ENCODE measurements at regions not wholly inside any gene's neighbourhood (a gene's known extent, or its start where the extent isn't known, plus 50 kb on each side); places are given as distances from the start of the nearest gene placed in this dataset.

GRCh38 chr16:13376174-13376573 lies 474.8 kb downstream of the SHISA9 start:
- TF ChIP-seq CTCF (IDR thresholded peaks at IDR 0.05; ENCODE audit: low read depth, low read length, missing input control), result no peak
- no peak for TF ChIP-seq RXRA (IDR thresholded peaks at IDR 0.05)
- TF ChIP-seq EGR1 (IDR thresholded peaks at IDR 0.05; ENCODE audit: low read depth in 2 of 2), result no peak
- TF ChIP-seq YY1 (IDR thresholded peaks at IDR 0.05), result no peak
- no peak for TF ChIP-seq ZBTB33 (IDR thresholded peaks at IDR 0.05)
- no peak for TF ChIP-seq HNF4G (IDR thresholded peaks at IDR 0.05)
- TF ChIP-seq REST (IDR thresholded peaks at IDR 0.05), result no peak
- no peak for TF ChIP-seq RAD21 (IDR thresholded peaks at IDR 0.05)
- no peak for TF ChIP-seq NR2F2 (IDR thresholded peaks at IDR 0.05)
- no peak for TF ChIP-seq TAF1 (conservative IDR thresholded peaks at IDR 0.05)
- TF ChIP-seq FOXA1 (IDR thresholded peaks at IDR 0.05), result no peak
- TF ChIP-seq GABPA (IDR thresholded peaks at IDR 0.05 in 1 of 2, conservative IDR thresholded peaks at IDR 0.05 in 1 of 2), result no peak
- TF ChIP-seq HNF4A (conservative IDR thresholded peaks at IDR 0.05), result no peak

Data from liver (tissue), 3 donors.